Stimulated activated memory B cell treated with anti-CD40 and anti-IgM and Interleukin-4, amounts not matched to agents 10 μg/mL and 1 μg/mL and 100 μg/mL, for 72 hours (primary cell): ENCODE measurements at regions not wholly inside any gene's neighbourhood (a gene's known extent, or its start where the extent isn't known, plus 50 kb on each side); places are given as distances from the start of the nearest gene placed in this dataset.

Experiments
- ATAC-seq: fragments of 150-1000 bp; cut with Tn5 transposase; 2 replicates; pipeline ENCODE4 v1.10.0; 2021
- H3K27ac Mint-ChIP-seq: one replicate; pipeline ENCODE4 v1.8.0; 2022; ENCODE audit warnings: mild to moderate bottlenecking, mixed read lengths
- H3K27me3 Mint-ChIP-seq: one replicate; pipeline ENCODE4 v1.8.0; 2022; ENCODE audit warnings: mixed read lengths
- H3K36me3 Mint-ChIP-seq: one replicate; pipeline ENCODE4 v1.8.0; 2022; ENCODE audit warnings: mixed read lengths
- H3K4me1 Mint-ChIP-seq: one replicate; pipeline ENCODE4 v1.8.0; 2022; ENCODE audit warnings: mixed read lengths
- H3K4me3 Mint-ChIP-seq: one replicate; pipeline ENCODE4 v1.8.0; 2022; ENCODE audit warnings: mild to moderate bottlenecking, moderate library complexity, mixed read lengths
- H3K9me3 Mint-ChIP-seq: one replicate; pipeline ENCODE4 v1.8.0; 2022; ENCODE audit warnings: mixed read lengths

- Mint-ChIP-seq H3K27me3 (no peaks in the 10 kb centered on the region), H3K4me3 (no peak overlapping the region), H3K36me3 (no peaks in the 10 kb centered on the region), H3K9me3 (peaks cover 18% of the 10 kb centered on the region), H3K4me1 (no peaks in the 10 kb centered on the region), H3K27ac (no peak overlapping the region)
- no peak for ATAC-seq
These were observed 1527.7 kb upstream of the CDH8 start for GRCh38 chr16:63563819-63564505.

DNA sequence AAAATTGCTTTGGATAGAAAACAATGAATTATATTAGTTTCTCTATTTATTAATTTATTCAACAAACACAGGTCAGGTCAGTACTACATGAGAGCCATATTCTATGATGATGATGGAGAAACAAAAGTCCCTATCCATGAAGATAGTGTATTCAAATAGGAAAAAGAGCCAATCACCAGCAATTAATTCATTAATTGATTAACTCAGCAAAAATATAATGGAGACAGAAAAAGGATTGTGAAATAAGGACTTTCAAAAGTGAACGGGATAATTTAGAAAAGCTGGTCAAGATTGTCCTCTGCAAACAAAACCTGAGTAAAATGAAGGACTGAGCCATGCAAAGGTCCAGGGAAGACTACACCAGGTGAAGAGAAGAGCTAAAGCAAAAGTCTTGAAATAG is 1517.7 kb upstream of the CDH8 start:
- no peaks in the 10 kb centered on the region for H3K4me1 Mint-ChIP-seq
- H3K36me3 Mint-ChIP-seq: no peaks in the 10 kb centered on the region
- no peaks in the 10 kb centered on the region for H3K27me3 Mint-ChIP-seq
- H3K9me3 Mint-ChIP-seq: peaks cover 6% of the 10 kb centered on the region
- H3K4me3 Mint-ChIP-seq: no peak overlapping the region
- ATAC-seq: no peak
- no peak overlapping the region for H3K27ac Mint-ChIP-seq

DNA sequence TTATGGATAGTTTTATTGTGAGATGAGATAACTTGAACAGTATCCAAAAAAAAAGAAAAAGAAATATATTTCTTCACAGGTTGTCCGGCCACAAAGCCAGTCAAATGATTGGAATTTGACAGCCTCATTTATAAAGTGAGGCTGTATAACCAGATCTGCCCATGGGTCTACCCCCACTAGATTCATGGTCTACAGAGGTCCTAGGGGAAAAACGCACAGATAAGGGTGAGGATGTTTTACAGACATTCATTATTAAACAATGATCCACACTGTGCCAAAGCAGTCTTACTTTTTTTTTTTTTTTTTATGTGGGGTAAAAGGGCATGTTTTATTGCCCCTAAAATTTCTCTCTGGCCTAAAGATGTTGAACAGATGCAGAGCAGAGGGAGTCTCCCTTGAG is 1503.0 kb upstream of the CDH8 start:
- Mint-ChIP-seq H3K9me3 (no peaks in the 10 kb centered on the region), H3K27ac (no peak overlapping the region), H3K4me1 (no peaks in the 10 kb centered on the region), H3K27me3 (no peaks in the 10 kb centered on the region), H3K4me3 (no peak overlapping the region), H3K36me3 (no peaks in the 10 kb centered on the region)
- no peak for ATAC-seq

DNA sequence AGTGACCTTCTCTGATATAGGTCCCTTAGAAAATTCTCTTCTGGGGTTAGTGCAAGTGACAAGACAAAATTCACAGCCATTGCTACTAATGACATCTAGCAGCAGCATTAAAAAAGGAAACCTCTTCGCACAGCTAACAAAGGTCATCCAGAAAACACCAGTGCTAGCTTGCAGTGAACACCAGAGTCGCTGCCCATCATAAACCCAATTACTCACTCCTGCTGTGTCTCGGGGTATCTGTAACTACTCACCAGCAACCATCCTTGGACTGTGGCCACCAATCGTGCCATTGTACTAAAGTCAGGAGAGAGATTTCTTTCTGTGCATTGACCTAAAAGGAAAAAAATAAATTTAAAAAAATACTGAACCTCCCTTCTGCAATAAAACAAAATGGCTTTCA is 1494.7 kb upstream of the CDH8 start:
- Mint-ChIP-seq H3K36me3 (no peaks in the 10 kb centered on the region), H3K27me3 (no peaks in the 10 kb centered on the region), H3K9me3 (peaks cover 10% of the 10 kb centered on the region), H3K4me1 (no peaks in the 10 kb centered on the region), H3K27ac (no peak overlapping the region), H3K4me3 (no peak overlapping the region)
- no peak for ATAC-seq

DNA sequence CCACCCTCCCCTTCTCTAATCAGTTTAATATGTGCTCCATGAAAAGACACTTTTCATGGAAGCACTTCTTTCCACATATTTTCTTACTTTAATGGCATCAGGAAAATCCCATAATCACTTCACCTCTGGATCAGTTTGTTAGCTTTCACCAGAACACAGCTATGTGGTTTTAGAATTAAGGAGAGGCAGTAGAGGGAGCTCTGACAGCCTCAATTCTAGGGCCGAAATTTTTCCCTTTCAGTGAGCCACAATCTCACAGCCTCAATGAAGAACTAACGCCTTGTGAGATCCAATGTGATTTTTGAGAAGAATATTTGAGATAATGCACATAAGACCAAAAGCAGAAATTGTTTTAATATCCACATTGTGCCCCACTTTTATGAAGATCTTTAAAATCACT is 1494.0 kb upstream of the CDH8 start:
- no peaks in the 10 kb centered on the region for H3K27me3 Mint-ChIP-seq
- peaks cover 10% of the 10 kb centered on the region for H3K9me3 Mint-ChIP-seq
- no peaks in the 10 kb centered on the region for H3K36me3 Mint-ChIP-seq
- no peak overlapping the region for H3K27ac Mint-ChIP-seq
- ATAC-seq: no peak
- H3K4me3 Mint-ChIP-seq: no peak overlapping the region
- H3K4me1 Mint-ChIP-seq: no peaks in the 10 kb centered on the region

GRCh38 chr16:63527404-63527803 is 1491.2 kb upstream of the CDH8 start:
- no peak overlapping the region for H3K4me3 Mint-ChIP-seq
- no peak for ATAC-seq
- H3K36me3 Mint-ChIP-seq: no peaks in the 10 kb centered on the region
- no peaks in the 10 kb centered on the region for H3K27me3 Mint-ChIP-seq
- H3K4me1 Mint-ChIP-seq: no peaks in the 10 kb centered on the region
- no peak overlapping the region for H3K27ac Mint-ChIP-seq
- peaks cover 10% of the 10 kb centered on the region for H3K9me3 Mint-ChIP-seq

- ATAC-seq: no peak
- Mint-ChIP-seq H3K9me3 (peaks cover 3% of the 10 kb centered on the region), H3K27me3 (no peaks in the 10 kb centered on the region), H3K4me1 (no peaks in the 10 kb centered on the region), H3K4me3 (no peak overlapping the region), H3K27ac (no peak overlapping the region), H3K36me3 (no peaks in the 10 kb centered on the region)
These were observed 1480.2 kb upstream of the CDH8 start for GRCh38 chr16:63516394-63516793.

DNA sequence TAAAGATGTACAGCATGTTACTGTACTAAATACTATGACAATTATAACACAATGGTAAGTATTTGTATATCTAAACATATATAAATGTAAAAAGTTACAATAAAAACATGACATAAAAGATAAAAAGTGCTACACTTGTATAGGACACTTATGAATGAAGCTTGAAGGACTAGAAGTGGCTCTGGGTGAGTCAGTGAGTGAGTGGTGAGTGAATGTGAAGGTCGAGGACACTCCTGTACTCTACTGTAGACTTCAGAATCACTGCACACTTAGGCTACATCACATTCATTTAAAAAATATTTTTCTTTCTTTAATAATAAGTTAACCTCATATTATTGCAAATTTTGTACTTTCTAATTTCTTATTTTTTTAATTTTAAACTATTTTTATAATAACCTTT is 1476.7 kb upstream of the CDH8 start:
- Mint-ChIP-seq H3K27me3 (no peaks in the 10 kb centered on the region), H3K27ac (no peak overlapping the region), H3K4me3 (no peak overlapping the region), H3K36me3 (no peaks in the 10 kb centered on the region), H3K4me1 (no peaks in the 10 kb centered on the region), H3K9me3 (no peaks in the 10 kb centered on the region)
- ATAC-seq: no peak

GRCh38 chr16:63497408-63497807 is 1461.2 kb upstream of the CDH8 start:
- Mint-ChIP-seq H3K27ac (no peak overlapping the region), H3K36me3 (no peaks in the 10 kb centered on the region), H3K4me3 (no peak overlapping the region), H3K4me1 (no peaks in the 10 kb centered on the region), H3K27me3 (no peaks in the 10 kb centered on the region), H3K9me3 (peaks cover 5% of the 10 kb centered on the region)
- no peak for ATAC-seq

- Mint-ChIP-seq H3K36me3 (no peaks in the 10 kb centered on the region), H3K27ac (no peak overlapping the region), H3K9me3 (peaks cover 3% of the 10 kb centered on the region), H3K27me3 (no peaks in the 10 kb centered on the region), H3K4me1 (no peaks in the 10 kb centered on the region), H3K4me3 (no peak overlapping the region)
- ATAC-seq: no peak
These were observed 1460.0 kb upstream of the CDH8 start for GRCh38 chr16:63496282-63496681.

- no peaks in the 10 kb centered on the region for H3K36me3 Mint-ChIP-seq
- H3K27ac Mint-ChIP-seq: no peak overlapping the region
- H3K4me1 Mint-ChIP-seq: no peaks in the 10 kb centered on the region
- H3K9me3 Mint-ChIP-seq: peaks cover 4% of the 10 kb centered on the region
- ATAC-seq: no peak
- no peaks in the 10 kb centered on the region for H3K27me3 Mint-ChIP-seq
- H3K4me3 Mint-ChIP-seq: no peak overlapping the region
These were observed 1452.7 kb upstream of the CDH8 start for GRCh38 chr16:63488955-63489354.

- Mint-ChIP-seq H3K27me3 (no peaks in the 10 kb centered on the region), H3K4me1 (no peaks in the 10 kb centered on the region), H3K27ac (no peak overlapping the region), H3K36me3 (no peaks in the 10 kb centered on the region), H3K9me3 (peaks cover 9% of the 10 kb centered on the region), H3K4me3 (no peak overlapping the region)
- ATAC-seq: no peak
These were observed 1444.8 kb upstream of the CDH8 start for GRCh38 chr16:63481060-63481459.

GRCh38 chr16:63473725-63474124 is 1437.5 kb upstream of the CDH8 start:
- no peaks in the 10 kb centered on the region for H3K4me1 Mint-ChIP-seq

DNA sequence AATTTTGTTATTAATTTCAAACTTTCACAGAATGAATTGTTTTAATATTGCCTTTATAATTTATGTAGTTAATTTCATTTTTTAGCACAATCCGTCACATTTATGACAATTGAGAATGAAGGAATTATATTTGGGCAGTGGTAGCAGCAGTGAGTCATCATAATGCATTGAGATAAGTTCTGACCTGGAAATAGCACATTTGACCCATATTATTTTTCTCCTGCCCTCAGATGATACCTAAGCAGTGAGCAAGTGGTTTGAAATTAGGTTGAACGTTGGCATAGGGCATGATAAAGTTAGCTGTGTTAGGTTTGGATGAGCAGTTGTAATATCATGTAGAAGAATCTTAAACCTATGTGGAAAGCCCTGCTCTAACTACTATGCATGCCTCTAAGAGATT is 1431.3 kb upstream of the CDH8 start:
- Mint-ChIP-seq H3K27me3 (no peaks in the 10 kb centered on the region), H3K4me1 (no peaks in the 10 kb centered on the region), H3K36me3 (no peaks in the 10 kb centered on the region), H3K4me3 (no peak overlapping the region), H3K9me3 (peaks cover 12% of the 10 kb centered on the region), H3K27ac (no peak overlapping the region)
- ATAC-seq: no peak

More at GRCh38 chr16:63473725-63474124, 1437.5 kb upstream of the CDH8 start:
- H3K36me3 Mint-ChIP-seq: no peaks in the 10 kb centered on the region
- peaks cover 6% of the 10 kb centered on the region for H3K9me3 Mint-ChIP-seq
- no peak overlapping the region for H3K27ac Mint-ChIP-seq
- H3K4me3 Mint-ChIP-seq: no peak overlapping the region
- no peaks in the 10 kb centered on the region for H3K27me3 Mint-ChIP-seq
- ATAC-seq: no peak

GRCh38 chr16:63462316-63462715 is 1426.1 kb upstream of the CDH8 start:
- H3K4me3 Mint-ChIP-seq: no peak overlapping the region
- H3K4me1 Mint-ChIP-seq: no peaks in the 10 kb centered on the region
- no peaks in the 10 kb centered on the region for H3K36me3 Mint-ChIP-seq
- peaks cover 15% of the 10 kb centered on the region for H3K9me3 Mint-ChIP-seq
- H3K27ac Mint-ChIP-seq: no peak overlapping the region
- no peak for ATAC-seq
- no peaks in the 10 kb centered on the region for H3K27me3 Mint-ChIP-seq

DNA sequence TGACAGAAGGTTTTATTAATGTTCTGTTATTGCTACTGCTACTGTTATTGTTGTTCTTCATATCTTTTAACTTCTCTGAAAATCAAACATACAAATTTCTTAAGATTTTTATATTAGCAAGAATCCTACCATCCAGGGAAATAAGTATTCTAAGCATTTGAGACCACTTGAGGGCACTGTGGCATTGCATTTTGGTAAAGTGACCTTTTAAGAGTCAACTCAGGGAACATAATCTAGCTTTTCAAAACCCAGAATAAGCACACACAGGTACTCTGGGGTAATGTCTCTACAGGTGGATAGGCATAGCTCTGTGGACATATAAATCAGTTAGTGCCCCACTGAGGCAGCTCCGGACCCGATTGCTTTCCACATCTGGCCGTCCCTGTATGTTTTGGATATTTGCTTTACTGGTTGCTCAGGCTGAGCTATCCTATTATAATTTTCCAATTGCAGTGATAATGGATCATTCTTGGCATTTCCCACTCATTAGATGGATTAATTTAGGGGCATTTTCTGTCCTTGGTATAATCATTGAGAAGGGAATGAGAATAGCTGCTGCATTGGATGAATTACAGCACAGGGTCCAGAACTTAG is 1425.1 kb upstream of the CDH8 start:
- H3K27me3 Mint-ChIP-seq: no peaks in the 10 kb centered on the region
- no peak overlapping the region for H3K4me3 Mint-ChIP-seq
- no peaks in the 10 kb centered on the region for H3K36me3 Mint-ChIP-seq
- no peak for ATAC-seq
- no peaks in the 10 kb centered on the region for H3K4me1 Mint-ChIP-seq
- H3K9me3 Mint-ChIP-seq: peaks cover 18% of the 10 kb centered on the region
- H3K27ac Mint-ChIP-seq: no peak overlapping the region
